ENCODE measurements at regions not wholly inside any gene's neighbourhood (a gene's known extent, or its start where the extent isn't known, plus 50 kb on each side); places are given as distances from the start of the nearest gene placed in this dataset.
A peak's percentile ranks its signal among the peaks of the same experiment; 100 is the strongest.
"Not testable (repeated sequence)": the region's sequence is repeated elsewhere in the genome, so short reads cannot be mapped to it uniquely, and the experiment has no call there.

DNA sequence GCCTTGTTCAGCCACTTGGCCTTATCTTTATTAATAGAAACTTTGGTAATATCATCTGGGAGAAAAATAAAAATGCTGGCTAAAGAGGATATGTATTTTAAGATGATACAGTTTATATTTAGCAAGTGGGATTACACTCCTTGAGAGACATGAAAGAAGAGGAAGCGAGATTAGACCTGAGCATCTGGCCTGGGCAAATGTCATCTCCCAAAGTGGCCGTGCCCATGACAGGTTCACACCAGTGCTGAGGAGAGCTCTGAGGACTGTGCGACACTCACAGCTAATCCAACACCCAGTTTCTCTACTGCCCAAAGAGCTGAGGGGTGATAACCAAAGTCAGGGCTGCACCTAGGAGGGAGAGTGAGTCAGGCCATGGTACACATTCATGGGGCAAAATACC, 121.7 kb upstream of the DUSP10 start:
- no peak for DNase-seq (ENCODE audit: low read depth in 2 of 2, low spot score in 1 of 2)

DNA sequence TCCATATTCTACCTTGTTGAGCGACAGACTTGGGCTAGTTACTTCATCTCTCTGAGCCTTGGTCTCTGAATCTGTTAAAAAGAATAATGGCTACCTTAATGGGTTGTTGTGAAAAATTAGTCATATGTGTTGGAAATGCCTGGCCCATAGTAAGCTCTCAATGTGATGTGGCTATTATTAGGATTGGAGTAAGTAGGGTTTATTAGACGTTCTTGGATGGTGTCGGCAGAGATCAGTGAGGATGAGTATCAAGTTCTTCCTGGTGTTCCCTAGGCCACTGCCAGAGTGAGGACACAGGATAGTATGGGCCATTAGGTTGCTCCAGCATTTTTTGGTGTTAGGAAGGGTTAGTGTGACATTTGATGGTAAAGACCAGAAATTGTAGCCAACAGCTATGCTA, 121.1 kb upstream of the DUSP10 start:
- no peak for DNase-seq (ENCODE audit: low read depth in 2 of 2, low spot score in 1 of 2)

DNA sequence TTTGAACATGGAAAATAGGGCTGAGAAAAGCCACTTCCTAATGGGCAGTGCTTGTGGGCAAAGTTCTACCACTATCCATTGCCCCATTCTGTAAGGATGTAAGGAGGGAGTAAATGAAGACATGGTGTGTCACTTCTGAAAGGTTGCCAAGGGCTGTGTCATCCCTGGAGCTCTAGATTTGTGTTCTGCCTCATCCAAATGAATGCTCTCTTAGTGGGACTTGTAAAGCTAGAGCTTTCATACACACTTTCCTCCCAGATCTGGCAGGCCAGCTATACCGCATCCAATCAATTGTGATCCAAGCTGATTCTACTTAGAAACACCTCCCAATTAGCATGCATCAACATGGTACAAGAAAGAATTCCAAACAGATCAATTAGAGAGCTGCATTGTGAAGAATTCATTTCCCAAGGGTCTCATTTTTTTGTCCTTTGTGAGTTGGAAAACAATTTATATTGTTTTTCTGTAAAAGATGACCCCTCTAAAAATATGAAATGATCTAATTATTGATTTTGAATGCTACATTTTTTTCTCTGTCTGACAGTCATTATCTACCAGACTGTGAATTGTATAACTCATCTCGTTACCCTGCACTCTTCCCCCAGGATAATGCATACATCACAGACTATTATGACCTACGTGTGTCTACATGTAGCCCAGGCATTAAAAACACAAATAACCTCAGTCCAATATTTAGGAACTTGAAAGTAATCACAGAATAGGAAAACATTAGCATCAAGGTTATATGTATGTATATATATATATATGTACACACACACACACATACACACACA, 117.1 kb upstream of the DUSP10 start:
- DNase-seq (ENCODE audit: low read depth in 2 of 2, low spot score in 1 of 2), result no peak

DNA sequence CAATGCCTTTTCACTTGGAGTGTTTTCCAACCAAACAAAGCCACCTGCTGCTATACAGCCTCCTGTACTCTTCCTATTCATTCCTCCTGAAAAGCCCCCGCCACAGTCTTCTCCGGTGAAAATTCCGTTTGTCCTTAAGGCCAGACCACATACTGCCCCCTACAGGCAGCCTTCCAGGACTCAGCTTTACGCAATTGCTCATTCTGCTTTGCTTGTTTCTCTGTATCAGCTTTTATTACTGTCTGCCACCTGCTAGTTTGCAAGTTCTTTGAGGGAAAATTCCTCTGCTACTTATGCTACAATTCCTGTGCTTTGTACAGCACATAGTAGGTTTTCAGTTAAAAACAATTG, 115.2 kb upstream of the DUSP10 start:
- not testable (repeated sequence) for DNase-seq (ENCODE audit: low read depth in 2 of 2, low spot score in 1 of 2)

- no peak for DNase-seq (ENCODE audit: low read depth in 2 of 2, low spot score in 1 of 2)
Observed at GRCh38 chr1:221856228-221857093, 114.6 kb upstream of the DUSP10 start.

DNA sequence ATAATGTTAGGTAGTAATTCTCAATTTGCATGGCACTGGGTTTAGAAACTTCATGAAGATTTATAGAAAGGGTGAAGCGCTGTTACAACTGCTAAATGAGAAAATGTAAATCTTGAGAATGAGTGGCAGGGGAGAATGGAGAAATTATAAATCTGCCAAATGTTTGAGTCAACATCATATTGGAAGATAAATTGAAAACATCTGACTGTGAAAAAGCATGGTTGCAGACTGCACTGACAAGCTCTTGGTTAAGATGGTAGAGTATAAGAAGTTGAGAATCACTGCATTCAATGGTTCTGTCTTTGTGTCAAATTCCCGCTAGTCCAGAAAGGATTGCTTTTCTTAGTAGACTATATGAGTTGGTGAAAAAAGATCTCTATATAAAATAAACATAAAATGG, 113.3 kb upstream of the DUSP10 start:
- DNase-seq (ENCODE audit: low read depth in 2 of 2, low spot score in 1 of 2), result no peak

DNA sequence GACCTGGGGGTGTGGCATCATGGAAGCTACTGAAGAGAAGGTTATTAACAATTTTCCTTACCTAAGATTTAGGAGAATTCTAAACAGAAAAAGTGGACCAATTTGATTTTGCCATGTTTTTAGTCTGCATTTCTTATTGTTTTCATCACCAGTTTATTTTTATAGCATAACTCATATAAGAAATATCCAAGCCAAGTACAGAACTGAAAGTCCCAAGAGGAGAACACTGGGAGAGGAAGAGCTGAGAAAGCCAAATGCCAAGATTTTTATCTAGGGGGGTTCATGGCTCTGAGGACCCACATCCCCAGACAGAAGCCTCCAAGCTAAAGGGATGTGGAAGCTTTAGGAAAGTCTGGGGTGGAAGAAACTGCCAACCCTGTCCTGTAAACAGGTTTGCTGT, 109.4 kb upstream of the DUSP10 start:
- DNase-seq (ENCODE audit: low read depth in 2 of 2, low spot score in 1 of 2), result no peak

- DNase-seq (ENCODE audit: low read depth in 2 of 2, low spot score in 1 of 2), result no peak
Observed at GRCh38 chr1:221850470-221851187, 108.7 kb upstream of the DUSP10 start.

- no peak for DNase-seq (ENCODE audit: low read depth in 2 of 2, low spot score in 1 of 2)
Observed at GRCh38 chr1:221849897-221850296, 108.0 kb upstream of the DUSP10 start.

- DNase-seq (ENCODE audit: low read depth in 2 of 2, low spot score in 1 of 2), result no peak
Observed at GRCh38 chr1:221849110-221849509, 107.2 kb upstream of the DUSP10 start.

- no peak for DNase-seq (ENCODE audit: low read depth in 2 of 2, low spot score in 1 of 2)
Observed at GRCh38 chr1:221847676-221848075, 105.8 kb upstream of the DUSP10 start.

DNA sequence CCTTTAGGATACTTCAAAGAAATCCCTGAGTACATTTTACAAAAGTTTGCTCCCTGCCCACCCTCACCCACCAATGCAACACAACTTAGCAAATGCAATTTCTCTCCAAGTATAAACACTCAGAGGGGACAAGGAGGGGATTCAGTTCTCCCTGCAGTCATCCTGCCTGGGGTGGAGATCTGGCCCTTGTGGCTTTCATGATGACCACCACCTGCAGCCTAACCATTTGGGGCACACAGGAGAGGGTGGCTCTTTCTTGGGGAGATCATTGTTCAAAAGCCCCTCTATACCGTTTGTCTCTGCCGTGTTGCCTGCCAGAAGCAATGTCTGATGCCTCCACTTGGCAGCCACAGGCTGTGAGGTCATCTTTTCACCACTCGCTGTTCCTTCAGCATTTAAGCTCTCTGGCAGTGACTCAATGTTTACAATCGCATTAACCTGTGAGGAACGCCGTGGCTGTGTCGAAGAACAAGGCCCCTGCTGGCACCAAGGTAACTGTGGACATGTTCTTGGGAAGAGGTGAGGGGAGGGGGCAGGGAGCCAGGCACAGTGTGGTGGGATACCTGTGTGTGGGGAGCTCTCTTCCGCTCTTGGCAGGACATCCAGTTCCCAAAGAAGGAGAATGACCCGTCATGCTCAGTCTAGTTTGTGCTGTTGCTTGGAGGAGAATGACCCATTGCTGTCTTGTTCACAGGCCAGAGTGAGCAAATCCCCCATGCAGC, 103.9 kb upstream of the DUSP10 start:
- no peak for DNase-seq (ENCODE audit: low read depth in 2 of 2, low spot score in 1 of 2)

- DNase-seq (ENCODE audit: low read depth in 2 of 2, low spot score in 1 of 2), result no peak
Observed at GRCh38 chr1:221841983-221842335, 100.1 kb upstream of the DUSP10 start.

GRCh38 chr1:221841251-221841982, 99.5 kb upstream of the DUSP10 start:
- no peak for DNase-seq (ENCODE audit: low read depth in 2 of 2, low spot score in 1 of 2)

- DNase-seq (ENCODE audit: low read depth in 2 of 2, low spot score in 1 of 2), result no peak
Observed at GRCh38 chr1:221840511-221841243, 98.8 kb upstream of the DUSP10 start.

- peak; percentile 52 to 53 for DNase-seq (ENCODE audit: low read depth in 2 of 2, low spot score in 1 of 2)
Observed at GRCh38 chr1:221839782-221840395, 98.0 kb upstream of the DUSP10 start.

DNA sequence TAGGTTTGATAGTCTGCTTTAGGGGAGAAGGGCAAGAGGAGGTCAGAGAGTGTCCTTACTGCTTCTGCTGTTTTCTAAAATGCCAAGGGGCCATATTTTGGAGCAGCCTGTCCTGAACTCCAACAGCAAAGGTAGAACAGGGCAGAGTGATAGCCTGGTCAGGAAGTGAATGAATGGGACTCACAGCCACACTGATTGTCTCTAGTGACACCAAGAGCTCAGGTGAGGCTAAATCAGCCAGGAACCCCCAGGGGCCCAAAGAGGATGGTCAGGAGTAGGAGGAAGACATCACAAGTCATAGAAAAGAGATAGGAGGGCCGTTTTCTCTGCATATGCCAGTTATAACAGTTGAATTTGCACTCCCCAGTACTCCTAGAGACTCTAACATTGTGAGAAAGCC, 97.4 kb upstream of the DUSP10 start:
- no peak for DNase-seq (ENCODE audit: low read depth in 2 of 2, low spot score in 1 of 2)

DNA sequence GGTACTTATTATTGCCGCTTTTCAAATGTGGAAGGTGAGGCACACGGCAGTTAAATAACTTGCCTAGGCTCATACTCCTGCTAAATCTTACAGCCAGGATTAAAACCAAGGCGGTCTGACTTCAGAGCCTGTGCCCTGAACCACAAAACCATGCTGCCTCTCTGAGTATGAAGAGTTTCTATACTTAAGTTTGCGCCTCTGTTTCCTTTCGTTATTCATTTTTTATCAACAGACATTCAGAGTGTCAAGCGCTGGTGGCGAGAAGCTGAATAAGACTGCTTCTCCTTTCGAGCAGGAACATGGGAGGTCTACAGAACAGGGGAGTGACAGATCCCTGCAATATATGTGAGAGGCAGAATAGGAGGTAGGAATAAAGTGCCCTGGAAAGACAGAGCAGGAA, 96.0 kb upstream of the DUSP10 start:
- no peak for DNase-seq (ENCODE audit: low read depth in 2 of 2, low spot score in 1 of 2)

- DNase-seq (ENCODE audit: low read depth in 2 of 2, low spot score in 1 of 2), result no peak
Observed at GRCh38 chr1:221834698-221835513, 93.0 kb upstream of the DUSP10 start.
